Adrenal gland (tissue), 9 donors: ENCODE measurements at regions not wholly inside any gene's neighbourhood (a gene's known extent, or its start where the extent isn't known, plus 50 kb on each side); places are given as distances from the start of the nearest gene placed in this dataset.

Experiments
- DNase-seq, 7 donors: peaks; one replicate each; pipeline ENCODE4 v3.0.0-alpha.2; 2019 to 2020
- H3K27ac ChIP-seq, 5 donors: fragments of 200-600 bp; sonication (generic) in 4 of 5; 1 replicate in 3 of 5; 2 replicates in 2 of 5; pipeline versions ENCODE4 v1.5.1 to v1.8.0; 2016 to 2020; ENCODE audit warnings: mild to moderate bottlenecking in 1 of 5
- H3K27me3 ChIP-seq: fragments of 200-600 bp; 2 replicates; pipeline ENCODE4 v1.8.0; 2021
- H3K36me3 ChIP-seq, 2 donors: fragments of 200-600 bp; replicated peaks in 1 of 2; 1 replicate in 1 of 2; 2 replicates in 1 of 2; pipeline versions ENCODE4 v1.5.1 to v1.8.0; 2018 to 2022
- H3K4me1 ChIP-seq, 2 donors: fragments of 200-600 bp; replicated peaks in 1 of 2; 1 replicate in 1 of 2; 2 replicates in 1 of 2; pipeline versions ENCODE4 v1.5.1 to v1.8.0; 2018 to 2021
- H3K4me3 ChIP-seq, 4 donors: fragments of 200-600 bp; sonication (generic) in 3 of 4; one replicate each; pipeline ENCODE4 v1.5.1; 2016 to 2018
- H3K9me3 ChIP-seq, 3 donors: fragments of 200-600 bp; sonication (generic) in 1 of 3; replicated peaks in 1 of 3; 1 replicate in 2 of 3; 2 replicates in 1 of 3; pipeline versions ENCODE4 v1.5.1 to v1.8.0; 2016 to 2021
- CTCF ChIP-seq, 6 experiments: fragments of 450-650 bp in 4 of 6; fragments of 200-600 bp in 2 of 6; sonication (generic) in 1 of 6; IDR thresholded peaks; 1 replicate in 5 of 6; 2 replicates in 1 of 6; pipeline versions ENCODE4 v1.5.1 to v1.8.0; 2016 to 2021; ENCODE audit warnings: antibody characterized with exemption in 6 of 6, mild to moderate bottlenecking in 2 of 6, moderate library complexity in 1 of 6
- POLR2A ChIP-seq, 2 donors: fragments of 450-650 bp; IDR thresholded peaks; one replicate each; pipeline ENCODE4 v1.6.1; 2017; ENCODE audit warnings: antibody characterized with exemption in 2 of 2, mild to moderate bottlenecking in 2 of 2, moderate library complexity in 1 of 2
- WGBS, 4 donors: extraction: QIAGEN DNeasy Blood & Tissue Kit in 2 of 4; methylation state at CpG; one replicate each; pipeline versions ENCODE4 v1.1.5 to v1.1.7; 2013 to 2017; 5-methylcytosine and 5-hydroxymethylcytosine counted together
- intact Hi-C, 2 donors: fragments of 100-400 bp; cut with DNase I; formaldehyde crosslinking; loops; one replicate each; pipeline versions ENCODE4 v1.14.1 to v1.15.0; 2022 to 2023
- donor health status: healthy with polysubstance abuse.
- donor health status: Bipolar disorder and iron deficiency.
- donor health status: DM: yes; HTN: yes; CAD: no.
- donor health status: DM: no; HTN: no; CAD: no.
- donor health status: DM: no; HTN: no; CAD: no.

DNA sequence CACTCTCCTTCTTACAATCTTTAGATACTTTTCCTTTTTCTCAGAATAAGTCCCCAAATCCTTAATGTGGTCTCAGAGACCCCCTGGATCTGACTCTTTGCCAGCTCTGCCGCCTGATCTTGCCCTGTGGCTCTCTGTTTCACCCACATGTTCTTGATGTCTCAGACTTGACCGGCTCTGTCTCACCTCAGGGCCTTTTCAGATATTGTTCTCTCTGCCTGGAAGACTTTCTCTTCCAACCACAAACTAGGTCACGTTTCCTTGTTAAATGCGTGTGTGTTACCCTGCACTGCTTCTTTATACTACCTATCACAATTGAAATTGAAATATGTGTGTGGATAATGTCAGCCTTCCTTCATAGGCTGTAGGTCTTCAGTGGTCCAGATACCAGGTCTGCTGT, 265.4 kb upstream of the NUDT12 start:
- Histone ChIP-seq H3K4me1 (no peaks in the 10 kb centered on the region), H3K36me3 (no peaks in the 10 kb centered on the region), H3K4me3 (no peak overlapping the region), H3K27me3 (no peaks in the 10 kb centered on the region), H3K27ac (no peak overlapping the region), H3K9me3 (no peaks in the 10 kb centered on the region)
- WGBS, 4 donors, result 85 to 94% (median 91%) methylated on average over 4 of the region's 4 CpGs
- TF ChIP-seq POLR2A (IDR thresholded peaks at IDR 0.05) (no peak), CTCF (IDR thresholded peaks at IDR 0.05) (no peak)
- intact Hi-C loops, result no loop called here
- DNase-seq, result no peak

- no peaks in the 10 kb centered on the region for H3K4me1 ChIP-seq
- H3K4me3 ChIP-seq, result no peak overlapping the region
- H3K36me3 ChIP-seq, result no peaks in the 10 kb centered on the region
- no peak for TF ChIP-seq CTCF (IDR thresholded peaks at IDR 0.05)
- TF ChIP-seq POLR2A (IDR thresholded peaks at IDR 0.05), result no peak
- no peaks in the 10 kb centered on the region for H3K27me3 ChIP-seq
- intact Hi-C loops, result no loop called here
- no peak for DNase-seq
- 90 to 94% (median 94%) methylated on average over 5 of the region's 5 CpGs for WGBS, 4 donors
- H3K27ac ChIP-seq, result no peak overlapping the region
- H3K9me3 ChIP-seq, result no peaks in the 10 kb centered on the region
These were observed 258.8 kb upstream of the NUDT12 start for GRCh38 chr5:103821361-103821760.

DNA sequence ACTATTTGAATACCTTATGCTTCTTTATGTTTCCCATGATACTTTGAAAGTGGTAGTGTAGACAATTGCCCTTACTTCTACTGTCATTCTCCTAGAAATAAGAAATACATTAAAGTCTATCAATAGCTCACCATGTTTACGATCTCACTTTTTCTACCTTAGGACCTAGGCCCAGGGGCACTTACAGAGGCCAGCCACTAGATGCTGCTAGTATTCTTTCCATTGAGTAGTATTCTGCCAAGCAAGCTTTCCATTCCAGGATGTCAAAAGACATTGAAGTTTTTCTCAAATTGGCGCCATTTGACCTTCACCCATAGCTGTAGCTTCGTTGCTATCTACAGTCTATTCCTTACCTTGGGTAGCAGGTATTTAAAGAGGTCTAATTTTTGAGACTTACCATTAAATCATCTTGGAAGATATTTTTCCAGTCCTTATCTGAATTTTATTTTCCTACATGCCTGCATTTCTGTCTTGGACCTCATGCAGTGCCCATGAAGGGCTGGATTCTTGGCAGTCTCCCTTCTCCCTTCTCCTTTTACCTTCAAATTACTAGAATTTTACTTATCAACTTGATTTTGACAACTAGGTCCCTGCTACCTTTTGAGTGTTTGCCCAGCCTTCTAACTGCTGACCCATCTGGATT, 246.0 kb upstream of the NUDT12 start:
- H3K4me1 ChIP-seq, result no peaks in the 10 kb centered on the region
- DNase-seq, result peak; percentile 18 to 75 (median 42)
- H3K9me3 ChIP-seq, result no peaks in the 10 kb centered on the region
- 15 to 25% (median 20%) methylated on average over 3 of the region's 3 CpGs for WGBS, 4 donors
- H3K36me3 ChIP-seq, result no peaks in the 10 kb centered on the region
- no peaks in the 10 kb centered on the region for H3K27me3 ChIP-seq
- no peak overlapping the region for H3K4me3 ChIP-seq
- H3K27ac ChIP-seq, result no peak overlapping the region
- TF ChIP-seq POLR2A (IDR thresholded peaks at IDR 0.05), result no peak
- TF ChIP-seq CTCF (IDR thresholded peaks at IDR 0.05), result peak; percentile 84 to 93 (median 90)
- intact Hi-C loops, result no loop called here

DNA sequence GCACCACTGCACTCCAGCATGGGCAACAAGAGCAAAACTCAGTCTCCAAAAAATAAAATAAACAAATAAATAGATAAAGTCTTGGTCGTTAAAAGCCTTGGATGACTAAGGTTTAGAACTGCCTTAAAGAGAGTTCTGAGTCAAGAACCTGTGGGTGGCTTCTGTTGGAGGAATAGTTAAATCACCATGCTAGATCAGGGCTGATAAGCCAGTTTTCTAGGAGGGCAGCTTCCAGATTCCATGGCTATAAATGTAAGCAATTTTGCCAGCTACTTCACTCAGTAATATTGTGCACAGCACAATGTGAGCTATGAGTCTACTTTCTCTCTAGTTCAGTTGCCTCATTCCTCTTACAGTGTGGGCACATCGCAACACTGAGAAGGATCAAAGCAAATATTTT, 242.1 kb upstream of the NUDT12 start:
- no peak for DNase-seq
- no peak for TF ChIP-seq POLR2A (IDR thresholded peaks at IDR 0.05)
- TF ChIP-seq CTCF (IDR thresholded peaks at IDR 0.05), result no peak
- Histone ChIP-seq H3K4me3 (no peak overlapping the region), H3K9me3 (no peaks in the 10 kb centered on the region), H3K27ac (no peak overlapping the region), H3K36me3 (no peaks in the 10 kb centered on the region), H3K4me1 (peaks cover 4 to 12% of the 10 kb centered on the region in 2 donors), H3K27me3 (no peaks in the 10 kb centered on the region)
- intact Hi-C loops, result no loop called here
- 64 to 76% (median 67%) methylated on average over 2 of the region's 2 CpGs for WGBS, 4 donors
